ENCODE measurements at regions not wholly inside any gene's neighbourhood (a gene's known extent, or its start where the extent isn't known, plus 50 kb on each side); places are given as distances from the start of the nearest gene placed in this dataset.
"Not testable (repeated sequence)": the region's sequence is repeated elsewhere in the genome, so short reads cannot be mapped to it uniquely, and the experiment has no call there.

GRCh38 chr2:194062401-194062800 is 1594.6 kb upstream of the SLC39A10 start:
- no peak for DNase-seq (ENCODE audit: low read depth)
- H3K4me3 ChIP-seq (ENCODE audit: low read length): no peak overlapping the region
- TF ChIP-seq CTCF (conservative IDR thresholded peaks at IDR 0.05; ENCODE audit: low read length): no peak

- no peak overlapping the region for H3K4me3 ChIP-seq (ENCODE audit: low read length)
- no peak for DNase-seq (ENCODE audit: low read depth)
- no peak for TF ChIP-seq CTCF (conservative IDR thresholded peaks at IDR 0.05; ENCODE audit: low read length)
Measured at GRCh38 chr2:194060269-194060668, 1596.8 kb upstream of the SLC39A10 start.

- H3K4me3 ChIP-seq (ENCODE audit: low read length): no peak overlapping the region
- no peak for TF ChIP-seq CTCF (conservative IDR thresholded peaks at IDR 0.05; ENCODE audit: low read length)
- DNase-seq (ENCODE audit: low read depth): no peak
Measured at GRCh38 chr2:194054313-194054712, 1602.7 kb upstream of the SLC39A10 start.

GRCh38 chr2:194044321-194044720 is 1612.7 kb upstream of the SLC39A10 start:
- no peak overlapping the region for H3K4me3 ChIP-seq (ENCODE audit: low read length)
- DNase-seq (ENCODE audit: low read depth): no peak
- TF ChIP-seq CTCF (conservative IDR thresholded peaks at IDR 0.05; ENCODE audit: low read length): no peak

GRCh38 chr2:194021130-194021529 is 1635.9 kb upstream of the SLC39A10 start:
- not testable (repeated sequence) for DNase-seq (ENCODE audit: low read depth); H3K4me3 ChIP-seq (ENCODE audit: low read length)

GRCh38 chr2:194020155-194020554 is 1636.9 kb upstream of the SLC39A10 start:
- no peak for DNase-seq (ENCODE audit: low read depth)
- no peak overlapping the region for H3K4me3 ChIP-seq (ENCODE audit: low read length)
- no peak for TF ChIP-seq CTCF (conservative IDR thresholded peaks at IDR 0.05; ENCODE audit: low read length)

- H3K4me3 ChIP-seq (ENCODE audit: low read length): no peak overlapping the region
- no peak for TF ChIP-seq CTCF (conservative IDR thresholded peaks at IDR 0.05; ENCODE audit: low read length)
- no peak for DNase-seq (ENCODE audit: low read depth)
Measured at GRCh38 chr2:194015751-194016150, 1641.3 kb upstream of the SLC39A10 start.

GRCh38 chr2:194014639-194015038 is 1642.4 kb upstream of the SLC39A10 start:
- DNase-seq (ENCODE audit: low read depth): no peak
- no peak overlapping the region for H3K4me3 ChIP-seq (ENCODE audit: low read length)
- no peak for TF ChIP-seq CTCF (conservative IDR thresholded peaks at IDR 0.05; ENCODE audit: low read length)
